HepG2 (cell line): ENCODE measurements at regions not wholly inside any gene's neighbourhood (a gene's known extent, or its start where the extent isn't known, plus 50 kb on each side); places are given as distances from the start of the nearest gene placed in this dataset.

Experiments used
- GLI4 ChIP-seq: sonication (generic); formaldehyde crosslinking; IDR thresholded peaks from 2 replicates; pipeline ENCODE4 v1.5.1; 2020; ENCODE audit warnings: missing genetic modification reagents, mild to moderate bottlenecking, moderate library complexity, borderline replicate concordance
- ISL2 ChIP-seq: sonication (generic); formaldehyde crosslinking; IDR thresholded peaks from 2 replicates; pipeline ENCODE4 v1.5.0; 2020; ENCODE audit warnings: missing genetic modification reagents
- POLR2A ChIP-seq, 2 experiments: IDR thresholded peaks; 2 replicates each; pipeline ENCODE4 v1.6.1; 2011; ENCODE audit warnings: low read depth in 2 of 2, low read length in 2 of 2, mild to moderate bottlenecking in 1 of 2, moderate library complexity in 1 of 2; ENCODE audit not compliant: insufficient read depth in 1 of 2
- ZC3H13 ChIP-seq: sonication (generic); formaldehyde crosslinking; IDR thresholded peaks from 2 replicates; pipeline ENCODE4 v1.8.1; 2023; ENCODE audit warnings: mild to moderate bottlenecking, missing genetic modification reagents, moderate library complexity
- ZFP37 ChIP-seq: sonication (generic); formaldehyde crosslinking; IDR thresholded peaks from 2 replicates; pipeline ENCODE4 v1.4.0; 2020; ENCODE audit warnings: missing genetic modification reagents, borderline replicate concordance
- ZNF121 ChIP-seq: sonication (generic); formaldehyde crosslinking; IDR thresholded peaks from 2 replicates; pipeline ENCODE4 v1.5.0; 2020; ENCODE audit warnings: mild to moderate bottlenecking, missing genetic modification reagents
- ZNF263 ChIP-seq: sonication (generic); formaldehyde crosslinking; IDR thresholded peaks from 2 replicates; pipeline ENCODE4 v1.4.0; 2020; ENCODE audit warnings: missing genetic modification reagents
- ZNF607 ChIP-seq: sonication (generic); formaldehyde crosslinking; IDR thresholded peaks from 2 replicates; pipeline ENCODE4 v1.5.1; 2020; ENCODE audit warnings: missing genetic modification reagents, mild to moderate bottlenecking, borderline replicate concordance
- ZNF768 ChIP-seq: sonication (generic); formaldehyde crosslinking; IDR thresholded peaks from 2 replicates; pipeline ENCODE4 v1.4.0; 2020; ENCODE audit warnings: missing genetic modification reagents
- TF ChIP-seq, protein P1 (sequence below): sonication (generic); formaldehyde crosslinking; IDR thresholded peaks from 2 replicates; pipeline ENCODE4 v1.4.0; 2020; ENCODE audit warnings: mild to moderate bottlenecking, missing genetic modification reagents
- TF ChIP-seq, protein P2 (sequence below): sonication (generic); formaldehyde crosslinking; IDR thresholded peaks from 2 replicates; pipeline ENCODE4 v1.5.0; 2020; ENCODE audit warnings: mild to moderate bottlenecking, missing genetic modification reagents, moderate library complexity
- TF ChIP-seq, protein P3 (sequence below): sonication (generic); formaldehyde crosslinking; IDR thresholded peaks from 2 replicates; pipeline ENCODE4 v1.5.0; 2020; ENCODE audit warnings: mild to moderate bottlenecking, low read depth, missing genetic modification reagents, borderline replicate concordance

DNA sequence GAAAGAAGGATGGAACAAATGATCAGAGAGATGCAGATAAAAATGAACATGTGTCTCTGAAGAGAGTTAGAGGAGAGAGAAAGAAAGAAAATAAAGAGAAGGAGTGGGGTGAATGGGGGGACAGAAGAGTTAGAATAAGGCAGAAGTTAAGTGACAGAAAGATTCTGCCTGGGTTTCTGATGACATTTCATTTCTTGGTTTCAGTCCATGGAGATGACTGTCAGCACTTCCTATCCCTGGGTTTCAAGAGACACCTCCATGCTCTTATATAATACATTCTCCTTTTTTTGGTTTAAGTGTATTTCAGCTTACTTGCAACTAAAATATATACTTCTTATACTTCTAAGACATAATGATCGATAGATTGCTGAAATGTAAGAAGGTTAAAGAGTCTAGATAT is 213.0 kb upstream of the IL12B start:
- TF ChIP-seq GLI4 (CRISPR knock-in tag) (no peak), ZNF607 (CRISPR knock-in tag) (no peak), ZNF121 (CRISPR knock-in tag) (no peak), ZC3H13 (no peak), ZNF768 (no peak), ZFP37 (no peak), ISL2 (no peak), ZNF263 (CRISPR knock-in tag) (no peak), POLR2A (IDR thresholded peaks at IDR 0.05; ENCODE audit: insufficient read depth in 1 of 2, low read depth in 2 of 2, low read length in 2 of 2) (no peak)
- TF ChIP-seq, protein P1, sequence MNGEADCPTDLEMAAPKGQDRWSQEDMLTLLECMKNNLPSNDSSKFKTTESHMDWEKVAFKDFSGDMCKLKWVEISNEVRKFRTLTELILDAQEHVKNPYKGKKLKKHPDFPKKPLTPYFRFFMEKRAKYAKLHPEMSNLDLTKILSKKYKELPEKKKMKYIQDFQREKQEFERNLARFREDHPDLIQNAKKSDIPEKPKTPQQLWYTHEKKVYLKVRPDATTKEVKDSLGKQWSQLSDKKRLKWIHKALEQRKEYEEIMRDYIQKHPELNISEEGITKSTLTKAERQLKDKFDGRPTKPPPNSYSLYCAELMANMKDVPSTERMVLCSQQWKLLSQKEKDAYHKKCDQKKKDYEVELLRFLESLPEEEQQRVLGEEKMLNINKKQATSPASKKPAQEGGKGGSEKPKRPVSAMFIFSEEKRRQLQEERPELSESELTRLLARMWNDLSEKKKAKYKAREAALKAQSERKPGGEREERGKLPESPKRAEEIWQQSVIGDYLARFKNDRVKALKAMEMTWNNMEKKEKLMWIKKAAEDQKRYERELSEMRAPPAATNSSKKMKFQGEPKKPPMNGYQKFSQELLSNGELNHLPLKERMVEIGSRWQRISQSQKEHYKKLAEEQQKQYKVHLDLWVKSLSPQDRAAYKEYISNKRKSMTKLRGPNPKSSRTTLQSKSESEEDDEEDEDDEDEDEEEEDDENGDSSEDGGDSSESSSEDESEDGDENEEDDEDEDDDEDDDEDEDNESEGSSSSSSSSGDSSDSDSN (CRISPR knock-in tag), result no peak
- TF ChIP-seq, protein P2, sequence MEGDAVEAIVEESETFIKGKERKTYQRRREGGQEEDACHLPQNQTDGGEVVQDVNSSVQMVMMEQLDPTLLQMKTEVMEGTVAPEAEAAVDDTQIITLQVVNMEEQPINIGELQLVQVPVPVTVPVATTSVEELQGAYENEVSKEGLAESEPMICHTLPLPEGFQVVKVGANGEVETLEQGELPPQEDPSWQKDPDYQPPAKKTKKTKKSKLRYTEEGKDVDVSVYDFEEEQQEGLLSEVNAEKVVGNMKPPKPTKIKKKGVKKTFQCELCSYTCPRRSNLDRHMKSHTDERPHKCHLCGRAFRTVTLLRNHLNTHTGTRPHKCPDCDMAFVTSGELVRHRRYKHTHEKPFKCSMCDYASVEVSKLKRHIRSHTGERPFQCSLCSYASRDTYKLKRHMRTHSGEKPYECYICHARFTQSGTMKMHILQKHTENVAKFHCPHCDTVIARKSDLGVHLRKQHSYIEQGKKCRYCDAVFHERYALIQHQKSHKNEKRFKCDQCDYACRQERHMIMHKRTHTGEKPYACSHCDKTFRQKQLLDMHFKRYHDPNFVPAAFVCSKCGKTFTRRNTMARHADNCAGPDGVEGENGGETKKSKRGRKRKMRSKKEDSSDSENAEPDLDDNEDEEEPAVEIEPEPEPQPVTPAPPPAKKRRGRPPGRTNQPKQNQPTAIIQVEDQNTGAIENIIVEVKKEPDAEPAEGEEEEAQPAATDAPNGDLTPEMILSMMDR (CRISPR knock-in tag), result no peak
- TF ChIP-seq, protein P3, sequence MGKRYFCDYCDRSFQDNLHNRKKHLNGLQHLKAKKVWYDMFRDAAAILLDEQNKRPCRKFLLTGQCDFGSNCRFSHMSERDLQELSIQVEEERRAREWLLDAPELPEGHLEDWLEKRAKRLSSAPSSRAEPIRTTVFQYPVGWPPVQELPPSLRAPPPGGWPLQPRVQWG (CRISPR knock-in tag), result no peak
